Liver (tissue), 3 donors: ENCODE measurements at regions not wholly inside any gene's neighbourhood (a gene's known extent, or its start where the extent isn't known, plus 50 kb on each side); places are given as distances from the start of the nearest gene placed in this dataset.

Source experiments
- ATF3 ChIP-seq: IDR thresholded peaks from 2 replicates; pipeline ENCODE4 v1.6.1; 2016; ENCODE audit warnings: antibody characterized with exemption
- CTCF ChIP-seq: fragments of 150-350 bp; IDR thresholded peaks from 2 replicates; pipeline ENCODE4 v1.5.1; 2017; ENCODE audit warnings: improper control_type of control experiment, low read depth, low read length; ENCODE audit not compliant: missing input control
- EGR1 ChIP-seq, 2 donors: IDR thresholded peaks; 2 replicates each; pipeline ENCODE4 v1.6.1; 2016 to 2018; ENCODE audit warnings: antibody characterized with exemption in 2 of 2, low read depth in 2 of 2
- FOXA2 ChIP-seq: IDR thresholded peaks from 2 replicates; pipeline ENCODE4 v1.6.1; 2016; ENCODE audit warnings: antibody characterized with exemption
- GABPA ChIP-seq, 2 donors: IDR thresholded peaks in 1 of 2; conservative IDR thresholded peaks in 1 of 2; 2 replicates each; pipeline ENCODE4 v1.6.1; 2016; ENCODE audit warnings: antibody characterized with exemption in 2 of 2, mild to moderate bottlenecking in 1 of 2, moderate library complexity in 1 of 2
- MAX ChIP-seq: IDR thresholded peaks from 2 replicates; pipeline ENCODE4 v1.6.1; 2016; ENCODE audit warnings: antibody characterized with exemption
- NR2F2 ChIP-seq: IDR thresholded peaks from 2 replicates; pipeline ENCODE4 v1.6.1; 2016; ENCODE audit warnings: antibody characterized with exemption
- REST ChIP-seq: IDR thresholded peaks from 2 replicates; pipeline ENCODE4 v1.6.1; 2016; ENCODE audit warnings: antibody characterized with exemption, mild to moderate bottlenecking
- YY1 ChIP-seq: IDR thresholded peaks from 2 replicates; pipeline ENCODE4 v1.6.1; 2016; ENCODE audit warnings: antibody characterized with exemption, mild to moderate bottlenecking
- ZBTB33 ChIP-seq: IDR thresholded peaks from 2 replicates; pipeline ENCODE4 v1.6.1; 2016; ENCODE audit warnings: antibody characterized with exemption
- donor health status: healthy.
- donor health status: healthy.

- TF ChIP-seq REST (no peak), CTCF (no peak), MAX (no peak), ZBTB33 (no peak), YY1 (no peak), FOXA2 (no peak), ATF3 (no peak), NR2F2 (no peak), EGR1 (IDR thresholded peaks at IDR 0.05; ENCODE audit: low read depth in 2 of 2) (no peak), GABPA (IDR thresholded peaks at IDR 0.05 in 1 of 2, conservative IDR thresholded peaks at IDR 0.05 in 1 of 2) (no peak)
Observed at GRCh38 chr21:35227786-35228185, 178.7 kb upstream of the RUNX1 start.
